Activated CD8-positive, alpha-beta memory T cell treated with anti-CD3 and anti-CD28 coated beads for 24 hours (primary cell): ENCODE measurements at regions not wholly inside any gene's neighbourhood (a gene's known extent, or its start where the extent isn't known, plus 50 kb on each side); places are given as distances from the start of the nearest gene placed in this dataset.

Source experiments
- DNase-seq: peaks from one replicate; pipeline ENCODE4 v3.0.0-alpha.2; 2020

DNA sequence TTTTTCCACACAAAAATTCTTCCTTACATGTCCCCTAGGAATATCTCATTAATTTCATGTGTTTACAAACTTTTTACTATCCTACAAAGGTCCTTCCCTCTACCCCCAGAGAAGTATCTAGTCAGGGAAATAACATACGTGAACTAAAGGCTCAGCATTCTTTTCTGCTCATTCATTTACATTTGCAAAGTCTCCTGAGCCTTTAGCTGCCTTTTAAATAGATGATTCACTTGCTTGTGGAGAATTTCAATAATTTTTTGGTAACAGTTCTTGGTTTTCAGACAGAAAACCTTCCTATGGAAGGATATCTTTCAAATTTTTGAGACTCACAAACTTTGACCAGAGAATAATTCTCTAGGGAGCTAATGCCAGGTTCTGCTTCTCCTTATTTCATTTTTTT, 81.5 kb upstream of the RMDN2 start:
- DNase-seq, result no peak

DNA sequence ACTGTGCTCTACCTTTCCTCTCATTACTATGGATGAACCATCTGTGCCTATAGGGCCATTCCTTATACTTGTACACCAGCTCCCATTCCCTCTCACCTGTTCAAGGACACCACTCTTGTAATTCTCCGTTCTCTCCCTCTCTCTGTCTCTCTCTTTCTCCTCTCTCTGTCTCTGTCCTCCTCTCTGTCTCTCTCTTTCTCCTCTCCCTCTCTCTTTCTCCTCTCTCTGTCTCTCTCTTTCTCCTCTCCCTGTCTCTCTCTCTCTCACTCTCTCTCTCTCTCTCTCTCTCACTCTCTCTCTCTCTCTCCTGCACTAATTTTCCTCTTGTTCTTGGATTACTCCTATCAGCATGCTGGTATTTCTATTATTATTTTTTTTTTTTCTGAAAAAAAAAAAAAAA, 78.9 kb upstream of the RMDN2 start:
- DNase-seq, result no peak

DNA sequence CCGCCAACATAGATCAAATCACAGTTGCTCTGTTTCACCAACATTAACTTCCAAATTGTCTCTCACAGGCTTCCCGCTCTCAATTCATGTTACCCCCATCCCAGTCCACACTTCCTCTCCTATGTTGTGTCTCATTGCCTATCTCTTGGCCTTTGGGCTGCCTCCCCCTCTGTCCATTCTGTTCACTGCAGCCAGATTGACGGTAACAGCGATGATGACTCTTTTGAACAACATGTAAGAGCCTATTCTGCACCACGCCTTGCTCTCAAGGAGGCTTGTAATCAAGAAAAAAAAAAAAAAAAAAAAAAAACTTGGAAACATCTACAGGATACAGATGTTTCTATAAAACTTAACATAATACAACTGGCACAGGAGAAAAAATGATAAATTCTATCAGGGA, 77.3 kb upstream of the RMDN2 start:
- DNase-seq, result no peak

DNA sequence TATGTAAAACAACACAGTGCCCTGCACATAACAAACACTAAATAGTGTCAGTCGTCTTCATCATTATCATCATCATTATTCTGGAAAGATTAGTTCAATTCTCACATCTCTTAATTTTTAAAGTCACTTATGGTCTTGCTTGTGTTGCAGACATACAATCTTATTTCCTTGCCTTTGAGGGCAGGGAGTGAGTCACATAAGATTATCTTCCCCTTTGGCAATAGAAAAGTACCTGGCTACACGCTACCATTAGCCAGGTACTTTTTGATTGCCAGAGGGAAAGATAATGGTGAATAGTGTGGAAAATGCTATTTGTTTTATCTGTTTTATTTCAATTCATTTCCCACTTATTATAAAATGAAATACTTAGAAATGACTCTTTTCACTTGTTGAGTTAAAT, 76.6 kb upstream of the RMDN2 start:
- no peak for DNase-seq

DNA sequence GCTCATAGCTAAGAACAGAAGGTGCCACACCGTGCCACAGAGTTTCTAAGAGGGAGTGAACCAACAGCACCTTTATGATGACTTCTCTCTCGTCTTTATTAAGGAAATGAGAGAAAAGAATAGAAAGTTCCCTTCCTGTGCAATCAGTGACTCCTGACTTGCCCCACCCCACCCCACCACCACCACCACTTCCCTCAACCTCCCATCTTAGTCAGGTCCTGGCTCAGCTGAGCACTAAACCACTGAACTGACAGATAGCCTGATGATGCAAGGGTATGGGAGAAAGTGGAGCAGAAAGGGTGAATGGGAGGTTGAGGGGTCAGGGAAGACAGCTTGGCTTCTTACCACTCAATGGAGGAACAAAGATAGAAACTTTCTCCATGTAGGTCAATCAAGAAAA, 75.2 kb upstream of the RMDN2 start:
- DNase-seq, result no peak

DNA sequence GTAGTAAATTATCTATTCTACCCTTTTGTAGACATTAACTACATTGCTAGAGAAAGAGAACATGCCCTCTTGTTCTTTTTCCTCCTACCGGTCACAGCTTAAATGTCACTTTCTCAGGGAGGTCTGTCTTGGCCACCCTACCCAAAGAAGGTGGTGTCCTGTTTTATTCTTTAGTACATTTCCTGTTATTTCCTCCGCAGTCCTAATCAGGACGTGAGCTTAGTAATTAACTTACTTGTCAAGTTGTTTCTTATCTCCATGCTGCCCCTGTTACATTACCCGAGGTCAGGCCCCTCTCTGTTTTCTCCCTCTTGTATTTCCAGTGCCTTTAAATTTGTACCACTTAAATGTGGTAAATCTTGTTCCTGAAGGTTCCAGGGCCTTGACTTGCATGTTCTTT, 73.7 kb upstream of the RMDN2 start:
- no peak for DNase-seq

DNA sequence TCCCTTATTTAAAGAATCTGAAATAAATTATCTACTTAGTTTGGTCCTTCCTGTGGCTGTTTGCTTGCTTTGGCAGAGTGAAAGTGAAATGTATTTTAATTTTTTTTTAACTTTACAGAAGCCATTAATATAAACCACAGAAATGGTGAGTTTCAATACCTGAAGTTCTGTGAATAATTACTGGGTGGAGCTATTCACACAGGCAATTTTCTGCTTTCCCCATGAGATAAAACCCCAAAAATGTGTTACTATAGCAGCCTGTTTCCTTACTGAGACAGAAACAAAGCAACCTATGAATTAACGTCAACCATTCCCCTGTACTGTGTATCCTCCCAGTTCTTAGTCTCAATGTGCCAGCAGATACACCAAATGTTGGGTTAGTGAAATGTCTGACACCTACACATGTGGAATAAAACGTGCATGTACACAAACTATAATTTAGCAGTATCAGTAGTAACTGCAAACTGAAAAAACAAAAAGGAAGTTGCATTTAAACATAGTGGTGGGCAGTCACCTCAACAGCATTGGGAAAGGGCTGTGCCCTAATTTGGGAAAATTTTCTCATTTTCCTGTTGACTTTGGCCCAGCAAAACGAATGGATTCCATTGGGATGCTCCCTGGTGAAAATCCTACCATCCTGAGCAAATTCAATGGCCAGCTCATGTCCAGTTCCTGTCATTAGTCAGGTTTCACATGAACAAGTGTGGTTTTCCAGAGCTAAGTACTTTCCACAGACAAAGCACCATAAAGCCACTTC, 73.1 kb upstream of the RMDN2 start:
- DNase-seq, result no peak

DNA sequence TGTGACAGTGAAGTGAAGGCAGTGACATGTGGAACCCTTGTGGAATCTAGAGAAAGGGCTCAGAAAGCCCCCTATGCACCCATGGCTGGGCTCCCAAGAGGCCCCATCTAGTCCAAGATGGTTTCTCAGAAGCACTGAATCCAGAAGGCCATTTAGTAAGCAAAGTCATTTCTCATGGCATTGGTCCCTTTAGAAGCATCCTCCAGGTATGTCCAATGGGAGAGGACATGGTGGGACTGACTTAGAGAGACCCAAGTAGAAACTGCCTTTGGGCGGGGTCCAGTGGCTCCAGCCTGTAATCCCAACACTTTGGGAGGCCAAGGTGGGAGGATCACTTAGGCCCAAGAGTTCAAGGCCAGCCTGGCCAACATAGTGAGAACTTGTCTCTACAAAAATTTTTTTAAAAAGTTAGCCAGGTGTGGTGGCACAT, 72.5 kb upstream of the RMDN2 start:
- DNase-seq, result no peak

DNA sequence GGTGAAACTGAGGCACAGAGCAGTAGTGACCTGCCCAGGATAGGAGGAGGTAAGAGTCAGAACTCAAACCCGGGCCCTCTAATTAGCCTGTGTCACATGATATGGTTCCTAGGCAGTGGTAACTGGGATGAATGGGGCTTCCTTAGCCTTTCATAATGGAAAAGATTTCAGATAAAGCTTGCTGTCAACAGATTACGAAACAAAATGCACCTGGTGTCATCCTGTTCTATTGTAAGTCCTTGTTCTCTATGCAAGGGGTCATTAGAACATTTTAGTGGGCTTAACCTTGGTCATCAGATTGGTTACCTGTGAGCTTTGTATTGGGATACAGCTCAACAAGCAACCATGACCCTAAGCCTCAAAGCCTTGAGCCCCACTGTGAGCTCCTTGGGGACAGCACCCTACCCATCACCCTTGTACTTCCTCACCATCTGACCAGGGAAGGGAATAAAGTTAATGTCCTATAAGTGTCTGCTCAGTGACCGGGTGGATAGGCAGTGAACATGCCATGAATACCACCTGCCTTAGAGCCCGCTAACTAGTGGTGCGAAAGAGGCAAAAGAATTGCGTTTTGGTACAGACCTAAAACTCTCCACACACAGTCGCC, 70.3 kb upstream of the RMDN2 start:
- no peak for DNase-seq

DNA sequence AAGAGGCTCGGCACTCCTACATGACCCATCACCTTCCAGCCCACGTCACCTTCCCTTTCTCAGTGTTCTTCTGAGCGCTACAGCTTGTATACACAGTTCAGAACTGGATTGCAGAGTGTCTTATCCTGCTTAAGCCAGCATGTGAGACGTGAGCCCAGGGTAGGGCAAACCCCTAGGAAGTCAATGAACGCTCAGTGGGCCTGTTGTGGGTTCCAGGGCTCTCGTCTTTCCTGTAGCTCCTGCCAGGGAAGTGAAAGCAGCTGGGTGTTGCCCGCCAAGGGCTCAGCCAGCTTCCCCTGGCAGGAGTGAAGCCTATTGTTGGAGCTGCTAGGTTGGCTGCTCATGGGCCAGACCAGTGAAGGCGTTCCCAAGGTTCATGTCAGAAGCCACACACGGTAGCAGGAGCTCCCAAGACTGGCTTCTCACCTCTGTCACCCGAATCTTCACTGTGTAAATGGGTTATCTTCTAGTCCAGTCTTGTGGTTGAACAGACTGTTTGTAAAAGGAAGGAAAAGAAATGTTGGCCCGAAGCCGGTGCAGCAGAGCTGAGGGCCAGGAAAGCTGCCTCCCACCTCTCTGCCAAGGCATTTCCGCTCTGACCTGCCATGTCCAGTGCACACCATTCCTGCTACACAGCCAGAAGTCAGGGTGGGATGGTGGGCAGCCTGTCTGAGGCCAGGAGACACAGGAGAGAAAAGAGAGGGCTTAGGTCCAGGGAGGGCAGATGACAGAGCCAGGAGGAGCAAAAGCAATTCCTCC, 69.6 kb upstream of the RMDN2 start:
- DNase-seq, result no peak

DNA sequence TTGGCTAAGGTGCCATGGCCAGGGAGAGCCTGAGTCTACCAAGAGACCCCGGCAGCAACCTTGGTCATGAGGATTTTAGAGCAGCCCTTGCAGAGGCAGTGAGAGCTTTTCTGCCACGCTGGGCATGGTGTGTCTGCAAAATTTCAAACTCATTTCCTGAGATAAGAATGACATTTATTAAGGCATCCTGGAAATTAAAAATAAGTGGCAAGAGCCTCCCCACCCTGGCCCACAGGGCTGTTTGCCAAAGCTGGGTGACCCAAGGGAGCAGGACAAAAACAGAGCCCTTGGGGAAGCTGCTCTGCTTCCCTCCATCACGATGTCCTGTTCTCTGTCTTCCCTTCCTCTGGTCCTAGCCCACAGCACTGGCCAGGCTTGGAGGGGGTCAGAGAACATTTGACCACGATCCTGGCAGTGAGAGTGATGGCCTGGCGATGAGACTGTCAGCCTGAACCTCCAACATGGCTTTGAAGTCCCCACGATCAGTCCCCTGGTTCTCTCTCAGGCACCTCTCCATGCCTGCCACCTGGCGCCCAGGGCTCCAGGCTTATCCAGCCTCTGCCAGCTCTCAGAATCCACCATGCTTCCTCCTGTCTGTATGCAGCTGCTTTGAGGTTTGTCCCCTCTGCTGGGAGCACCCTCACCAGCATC, 68.9 kb upstream of the RMDN2 start:
- DNase-seq, result no peak

DNA sequence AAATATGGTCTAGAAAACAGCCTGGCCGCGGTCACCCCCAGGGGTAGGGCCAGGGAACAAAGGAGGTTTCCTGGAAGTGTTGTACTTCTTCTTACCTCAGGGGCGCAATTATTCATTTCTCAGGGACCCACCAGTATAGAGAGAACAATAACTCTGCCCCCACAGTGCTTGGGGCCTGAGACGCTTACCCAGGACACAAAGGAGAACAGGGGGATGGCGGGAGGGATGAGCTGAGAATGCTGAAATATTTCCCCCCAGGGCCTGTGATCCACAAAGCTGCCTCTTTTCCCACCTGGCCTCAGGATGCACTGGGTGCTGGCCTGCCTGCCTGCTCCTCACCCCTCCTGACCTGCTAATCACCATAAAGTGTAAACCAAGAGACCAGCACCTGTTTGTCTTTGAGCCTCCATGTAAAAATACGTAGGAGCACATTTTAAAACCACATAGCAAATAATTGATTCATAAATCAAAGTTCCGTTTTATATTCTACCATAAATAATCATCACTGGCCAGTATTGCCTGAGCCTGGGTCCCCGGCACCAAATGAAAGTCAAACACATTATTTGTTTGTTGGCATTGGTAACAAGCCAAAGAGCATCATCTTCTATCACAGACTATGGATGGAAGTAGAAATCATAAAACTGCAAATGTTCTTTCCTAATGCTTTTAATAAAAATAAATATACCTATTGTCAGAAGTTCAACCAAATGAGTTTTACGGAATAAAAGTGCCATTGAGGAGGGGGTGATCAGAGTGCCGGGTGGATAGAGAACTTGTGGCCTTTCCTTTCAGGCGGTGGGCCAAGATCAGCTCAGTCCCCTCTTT, 67.3 kb upstream of the RMDN2 start:
- no peak for DNase-seq

DNA sequence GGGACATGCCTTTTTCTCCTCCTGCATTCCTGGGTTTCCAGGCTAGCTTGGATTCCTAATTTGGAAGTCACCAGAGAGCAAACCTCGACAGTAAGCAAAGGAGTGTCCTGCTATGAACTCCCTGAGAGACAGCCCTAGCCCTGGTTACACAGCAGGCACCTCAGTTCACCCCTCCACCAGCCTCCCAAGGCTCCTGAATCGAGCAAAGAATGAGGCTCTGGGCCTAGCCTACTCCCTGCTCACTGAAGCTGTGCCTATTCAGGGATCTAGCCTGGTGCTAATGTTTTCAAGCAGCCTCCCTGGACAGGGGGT, 66.7 kb upstream of the RMDN2 start:
- DNase-seq, result no peak

DNA sequence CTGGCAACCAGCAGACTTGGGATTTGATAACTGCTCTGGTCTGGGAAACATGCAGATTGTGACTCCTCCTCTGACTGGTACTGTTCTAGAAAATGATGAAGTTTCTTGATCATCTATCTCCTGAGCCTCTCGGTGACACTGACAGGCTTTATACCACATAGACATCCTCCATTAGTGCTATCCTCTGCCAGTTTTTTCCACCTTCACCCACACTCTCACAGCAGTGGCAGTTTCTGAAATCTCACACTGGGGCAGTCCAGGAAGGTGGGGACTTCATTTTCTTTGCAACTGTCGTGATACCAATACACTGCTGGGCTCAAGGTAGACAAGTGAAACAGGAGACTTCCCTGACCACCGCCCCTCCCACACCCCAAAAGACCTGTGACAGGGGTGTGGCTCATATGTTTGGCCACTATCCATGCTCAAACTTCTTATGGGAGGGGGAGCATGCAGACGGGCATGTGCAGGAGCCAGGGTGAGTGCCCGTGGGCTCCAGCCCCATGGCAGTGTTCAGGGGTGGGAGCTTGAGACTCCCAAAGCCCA, 66.3 kb upstream of the RMDN2 start:
- no peak for DNase-seq

DNA sequence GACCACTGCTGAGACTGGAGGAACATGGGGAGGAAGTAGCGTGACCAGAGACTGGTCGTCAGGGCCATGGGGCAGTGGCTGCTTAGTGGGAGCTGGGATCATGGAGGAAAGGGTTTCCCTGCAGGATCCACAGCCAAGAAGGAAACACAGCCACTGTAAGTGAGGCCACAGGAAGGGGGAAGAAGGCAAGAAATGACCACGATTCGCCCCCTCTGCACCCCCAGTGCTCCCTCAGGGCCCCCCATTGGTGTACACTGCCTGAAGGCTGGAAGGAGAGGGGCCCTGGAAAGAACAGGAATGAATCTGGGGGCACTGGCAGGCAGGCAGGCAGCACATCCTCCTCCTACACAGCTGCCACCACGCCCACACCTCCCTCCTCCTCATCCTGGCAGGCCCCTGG, 62.5 kb upstream of the RMDN2 start:
- no peak for DNase-seq

DNA sequence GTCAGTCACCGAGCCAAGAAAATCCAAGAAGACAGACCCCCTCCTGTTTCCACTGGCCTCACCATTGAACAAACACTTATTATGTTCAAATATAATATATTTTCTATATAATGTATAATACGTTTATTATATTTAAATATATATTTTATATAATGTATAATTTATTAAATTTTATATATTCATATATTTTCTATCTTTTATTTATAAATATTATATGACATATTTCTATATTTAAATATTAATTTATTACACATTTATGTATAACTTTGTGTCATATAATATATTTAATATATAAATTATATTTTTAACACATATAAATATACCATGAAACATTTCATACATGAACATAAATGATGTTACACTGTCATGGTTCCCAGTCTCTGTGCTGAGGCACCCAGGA, 60.9 kb upstream of the RMDN2 start:
- no peak for DNase-seq

DNA sequence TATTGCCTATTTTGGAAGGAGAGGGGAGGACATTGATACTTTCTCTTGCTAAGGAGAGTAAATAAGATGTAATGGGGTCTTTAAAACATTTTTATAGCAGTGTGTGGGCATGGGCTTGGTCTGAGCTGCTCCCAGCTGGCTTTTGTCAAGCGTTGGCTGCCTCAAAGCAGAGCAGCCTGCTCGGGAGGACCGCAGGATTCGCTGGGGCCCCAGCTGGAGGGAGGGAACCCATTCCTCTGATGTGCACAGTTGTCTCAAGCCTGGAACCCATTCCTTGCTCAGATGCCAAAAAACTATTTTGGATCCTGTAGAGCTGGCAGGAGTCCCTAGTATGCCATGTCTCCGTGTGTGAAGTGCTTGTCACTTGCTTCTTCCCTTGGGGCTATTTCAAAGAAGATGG, 59.4 kb upstream of the RMDN2 start:
- DNase-seq, result no peak

DNA sequence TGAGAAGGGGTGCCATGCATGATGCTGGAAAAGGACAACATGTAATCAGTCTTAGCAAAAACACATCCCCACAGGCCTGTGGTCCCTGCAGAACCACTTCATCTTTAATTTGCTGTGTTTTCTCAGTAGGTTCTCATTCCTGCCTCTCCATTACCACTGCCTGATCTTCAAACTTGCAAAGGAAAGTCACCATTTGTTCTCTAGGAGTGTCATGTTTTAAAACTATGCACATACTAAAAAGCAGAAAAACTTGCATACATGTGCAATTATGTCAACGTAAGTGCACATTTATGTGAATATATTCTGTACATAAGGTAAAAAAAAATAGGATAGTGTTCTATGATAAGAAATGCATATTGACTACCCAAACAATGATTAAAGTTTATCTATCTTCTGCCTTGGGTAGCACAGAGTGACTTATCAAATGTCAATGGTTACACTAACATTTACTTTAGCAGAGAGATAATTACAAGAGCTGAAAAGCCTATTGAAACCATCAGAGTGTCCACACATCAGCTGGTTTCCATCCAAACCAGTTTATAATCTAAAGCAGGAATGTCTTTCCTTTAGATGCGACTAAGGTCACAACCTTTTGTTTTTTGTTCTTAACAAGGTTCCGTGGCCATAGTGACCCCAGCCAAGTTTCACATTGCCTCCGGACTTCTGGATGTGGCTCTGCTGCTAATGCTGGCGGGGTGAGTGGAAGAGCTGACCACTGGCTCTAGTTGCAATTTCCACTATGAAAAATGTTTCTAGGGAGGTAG, 58.7 kb upstream of the RMDN2 start:
- DNase-seq, result no peak

DNA sequence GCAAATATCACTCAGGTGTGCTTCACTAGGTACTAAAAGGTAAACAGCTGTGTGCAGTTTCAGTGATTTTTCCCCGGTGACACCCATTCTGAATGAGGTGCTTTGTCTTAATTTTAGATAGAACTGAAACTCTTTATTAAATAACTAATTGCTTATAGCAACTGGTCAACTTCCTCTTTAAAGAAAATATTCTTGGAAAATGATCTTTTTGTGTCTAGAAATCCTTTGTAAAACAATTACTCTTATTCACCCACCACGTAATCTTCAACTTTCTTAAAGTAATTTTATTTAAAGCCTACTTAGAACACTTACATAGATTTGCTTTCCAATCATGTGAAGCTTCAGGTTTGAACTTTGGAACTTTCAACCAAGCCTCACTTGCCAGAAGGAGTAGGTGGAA, 57.9 kb upstream of the RMDN2 start:
- no peak for DNase-seq

DNA sequence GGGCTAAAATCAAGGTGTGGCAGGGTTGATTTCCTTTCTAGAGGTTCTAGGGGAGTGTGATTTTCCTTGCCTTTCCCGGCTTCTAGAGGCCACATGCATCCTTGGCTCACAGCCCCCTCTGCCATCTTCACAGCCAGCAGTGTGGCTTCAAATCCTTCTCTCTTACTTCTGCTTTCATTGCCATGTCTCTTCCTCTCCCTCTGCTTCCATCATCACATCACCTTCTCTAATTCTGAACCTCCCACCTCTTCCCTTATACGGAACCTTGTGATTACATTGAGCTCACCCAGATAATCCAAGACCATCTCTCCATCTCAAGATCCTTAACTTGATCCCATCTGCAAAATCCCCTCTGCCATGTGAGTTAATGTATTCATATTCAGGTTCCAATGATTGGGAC, 56.2 kb upstream of the RMDN2 start:
- no peak for DNase-seq

DNA sequence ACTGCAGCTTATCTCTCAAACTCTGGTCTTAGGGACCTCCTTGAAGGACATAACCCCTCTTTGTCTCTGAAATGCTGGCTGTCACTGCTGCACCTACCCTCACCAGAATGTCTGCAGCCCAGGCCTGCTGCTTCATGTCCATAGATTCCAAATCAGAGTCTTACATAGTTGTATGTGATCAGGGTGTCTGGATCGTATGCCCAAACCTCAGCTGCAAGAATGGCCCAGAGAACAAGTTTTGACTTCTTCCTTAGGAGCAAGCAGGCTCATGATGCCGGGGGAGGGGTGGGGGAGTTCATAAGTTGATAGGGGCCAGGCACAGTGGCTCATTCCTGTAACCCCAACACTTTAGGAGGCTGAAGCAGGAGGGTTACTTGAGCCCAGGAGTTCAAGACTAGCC, 55.8 kb upstream of the RMDN2 start:
- peak; percentile 52 for DNase-seq

DNA sequence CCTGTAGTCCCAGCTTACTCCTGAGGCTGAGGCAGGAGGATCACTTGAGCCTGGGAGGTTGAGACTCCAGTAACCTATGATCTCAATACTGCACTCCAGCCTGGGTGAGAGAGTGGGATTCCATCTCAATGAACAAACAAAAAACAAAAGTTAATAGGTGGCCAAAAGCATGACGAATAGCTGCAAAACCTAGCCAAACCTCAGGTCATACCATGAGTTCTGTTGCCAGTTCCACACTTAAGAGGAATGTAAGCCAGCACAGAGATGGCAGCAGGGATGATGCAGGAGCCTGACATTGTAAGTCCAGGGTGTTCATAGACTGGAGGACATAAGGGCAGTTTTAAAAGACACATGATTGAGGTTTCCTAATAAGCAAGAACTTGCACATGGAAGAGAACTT, 55.3 kb upstream of the RMDN2 start:
- DNase-seq, result no peak
